GM18870 (cell line): ENCODE measurements at regions not wholly inside any gene's neighbourhood (a gene's known extent, or its start where the extent isn't known, plus 50 kb on each side); places are given as distances from the start of the nearest gene placed in this dataset.

Experiments
- ATAC-seq: cut with Tn5 transposase; IDR thresholded peaks from one replicate; pipeline ENCODE4 v1.9.1; 2021; ENCODE audit warnings: moderate library complexity; ENCODE audit not compliant: unreplicated experiment

GRCh38 chr5:28517691-28518090 lies 1479.3 kb upstream of the CDH9 start:
- ATAC-seq = no peak

- ATAC-seq = no peak
Observed at GRCh38 chr5:28516722-28517121, 1478.3 kb upstream of the CDH9 start.

- ATAC-seq = no peak
Observed at GRCh38 chr5:28512648-28513047, 1474.3 kb upstream of the CDH9 start.

GRCh38 chr5:28505121-28505520 lies 1466.7 kb upstream of the CDH9 start:
- no peak for ATAC-seq

GRCh38 chr5:28500511-28500910 lies 1462.1 kb upstream of the CDH9 start:
- no peak for ATAC-seq

- no peak for ATAC-seq
Observed at GRCh38 chr5:28499766-28500290, 1461.4 kb upstream of the CDH9 start.

- ATAC-seq = no peak
Observed at GRCh38 chr5:28495876-28496275, 1457.5 kb upstream of the CDH9 start.

GRCh38 chr5:28493456-28493855 lies 1455.1 kb upstream of the CDH9 start:
- no peak for ATAC-seq

- ATAC-seq = no peak
Observed at GRCh38 chr5:28488752-28489151, 1450.4 kb upstream of the CDH9 start.

- ATAC-seq = no peak
Observed at GRCh38 chr5:28483327-28484025, 1445.1 kb upstream of the CDH9 start.

- no peak for ATAC-seq
Observed at GRCh38 chr5:28473531-28474107, 1435.2 kb upstream of the CDH9 start.

GRCh38 chr5:28468166-28468565 lies 1429.8 kb upstream of the CDH9 start:
- no peak for ATAC-seq

- ATAC-seq = no peak
Observed at GRCh38 chr5:28463728-28464127, 1425.3 kb upstream of the CDH9 start.

- no peak for ATAC-seq
Observed at GRCh38 chr5:28451483-28451882, 1413.1 kb upstream of the CDH9 start.

GRCh38 chr5:28450997-28451396 lies 1412.6 kb upstream of the CDH9 start:
- ATAC-seq = no peak

GRCh38 chr5:28448791-28449190 lies 1410.4 kb upstream of the CDH9 start:
- no peak for ATAC-seq

GRCh38 chr5:28430565-28431178 lies 1392.3 kb upstream of the CDH9 start:
- ATAC-seq = no peak

- no peak for ATAC-seq
Observed at GRCh38 chr5:28421141-28421540, 1382.8 kb upstream of the CDH9 start.

- ATAC-seq = no peak
Observed at GRCh38 chr5:28415791-28416443, 1377.5 kb upstream of the CDH9 start.

GRCh38 chr5:28414619-28415018 lies 1376.2 kb upstream of the CDH9 start:
- no peak for ATAC-seq

GRCh38 chr5:28408651-28409050 lies 1370.3 kb upstream of the CDH9 start:
- no peak for ATAC-seq

- no peak for ATAC-seq
Observed at GRCh38 chr5:28408186-28408585, 1369.8 kb upstream of the CDH9 start.
